HepG2 (cell line): ENCODE measurements at regions not wholly inside any gene's neighbourhood (a gene's known extent, or its start where the extent isn't known, plus 50 kb on each side); places are given as distances from the start of the nearest gene placed in this dataset.

Experiments
- GABPB1 ChIP-seq: IDR thresholded peaks from 2 replicates; pipeline ENCODE4 v1.6.1; 2016; ENCODE audit warnings: mild to moderate bottlenecking, missing genetic modification reagents, moderate library complexity, missing compliant biosample characterization
- JUNB ChIP-seq: sonication (generic); formaldehyde crosslinking; IDR thresholded peaks from 2 replicates; pipeline ENCODE4 v1.8.0; 2022; ENCODE audit warnings: missing genetic modification reagents, mild to moderate bottlenecking, borderline replicate concordance
- KLF6 ChIP-seq: IDR thresholded peaks from 2 replicates; pipeline ENCODE4 v1.8.0; 2016; ENCODE audit warnings: missing biosample characterization, missing genetic modification reagents
- MEF2D ChIP-seq: sonication (generic); formaldehyde crosslinking; IDR thresholded peaks from 2 replicates; pipeline ENCODE4 v1.5.1; 2020; ENCODE audit warnings: mild to moderate bottlenecking, missing genetic modification reagents
- NR2F6 ChIP-seq, 2 experiments: IDR thresholded peaks; 2 replicates each; pipeline ENCODE4 v1.6.1; 2016; ENCODE audit warnings: antibody characterized with exemption in 1 of 2, mild to moderate bottlenecking in 1 of 2
- SOX5 ChIP-seq: IDR thresholded peaks from 2 replicates; pipeline ENCODE4 v1.6.1; 2016; ENCODE audit warnings: borderline replicate concordance
- SPEN ChIP-seq: sonication (generic); formaldehyde crosslinking; IDR thresholded peaks from 2 replicates; pipeline ENCODE4 v1.5.1; 2020; ENCODE audit warnings: low read depth, mild to moderate bottlenecking, missing genetic modification reagents
- SRY ChIP-seq: sonication (generic); formaldehyde crosslinking; IDR thresholded peaks from 2 replicates; pipeline ENCODE4 v1.8.0; 2022; ENCODE audit warnings: mild to moderate bottlenecking, missing genetic modification reagents
- ZBTB7B ChIP-seq: sonication (generic); formaldehyde crosslinking; IDR thresholded peaks from 2 replicates; pipeline ENCODE4 v1.4.0; 2020; ENCODE audit warnings: missing genetic modification reagents
- ZEB1 ChIP-seq: IDR thresholded peaks from 2 replicates; pipeline ENCODE4 v1.6.1; 2012; ENCODE audit warnings: mild to moderate bottlenecking, low read depth, inconsistent platforms; ENCODE audit not compliant: insufficient replicate concordance
- ZMYM3 ChIP-seq: sonication (generic); formaldehyde crosslinking; IDR thresholded peaks from 2 replicates; pipeline ENCODE4 v1.5.1; 2020; ENCODE audit warnings: mild to moderate bottlenecking, missing genetic modification reagents
- ZNF3 ChIP-seq: IDR thresholded peaks from 2 replicates; pipeline ENCODE4 v1.7.0; 2017; ENCODE audit warnings: inconsistent platforms
- ZNF30 ChIP-seq: sonication (generic); formaldehyde crosslinking; IDR thresholded peaks from 2 replicates; pipeline ENCODE4 v1.5.0; 2020; ENCODE audit warnings: mild to moderate bottlenecking, missing genetic modification reagents
- ZNF335 ChIP-seq: sonication (generic); formaldehyde crosslinking; IDR thresholded peaks from 2 replicates; pipeline ENCODE4 v1.4.0; 2020; ENCODE audit warnings: missing genetic modification reagents
- TF ChIP-seq, protein P1 (sequence below): sonication (generic); formaldehyde crosslinking; IDR thresholded peaks from 2 replicates; pipeline ENCODE4 v1.5.1; 2020; ENCODE audit warnings: mild to moderate bottlenecking, missing genetic modification reagents, borderline replicate concordance
- TF ChIP-seq, protein P2 (sequence below): IDR thresholded peaks from 2 replicates; pipeline ENCODE4 v1.6.1; 2018; ENCODE audit warnings: missing genetic modification reagents
- TF ChIP-seq, protein P3 (sequence below): sonication (generic); formaldehyde crosslinking; conservative IDR thresholded peaks from 2 replicates; pipeline ENCODE4 v1.5.0; 2020; ENCODE audit warnings: missing genetic modification reagents
- TF ChIP-seq, protein P4 (sequence below): sonication (generic); formaldehyde crosslinking; IDR thresholded peaks from 2 replicates; pipeline ENCODE4 v1.4.0; 2020; ENCODE audit warnings: missing genetic modification reagents
- TF ChIP-seq, protein P5 (sequence below), 2 experiments: fragments of 450-650 bp in 1 of 2; sonication (generic) in 1 of 2; formaldehyde crosslinking; IDR thresholded peaks; 2 replicates each; pipeline versions ENCODE4 v1.5.0 to v1.8.0; 2020 to 2022; ENCODE audit warnings: mild to moderate bottlenecking in 1 of 2, missing genetic modification reagents in 1 of 2
- TF ChIP-seq, protein P6 (sequence below): IDR thresholded peaks from 2 replicates; pipeline ENCODE4 v1.6.1; 2016

DNA sequence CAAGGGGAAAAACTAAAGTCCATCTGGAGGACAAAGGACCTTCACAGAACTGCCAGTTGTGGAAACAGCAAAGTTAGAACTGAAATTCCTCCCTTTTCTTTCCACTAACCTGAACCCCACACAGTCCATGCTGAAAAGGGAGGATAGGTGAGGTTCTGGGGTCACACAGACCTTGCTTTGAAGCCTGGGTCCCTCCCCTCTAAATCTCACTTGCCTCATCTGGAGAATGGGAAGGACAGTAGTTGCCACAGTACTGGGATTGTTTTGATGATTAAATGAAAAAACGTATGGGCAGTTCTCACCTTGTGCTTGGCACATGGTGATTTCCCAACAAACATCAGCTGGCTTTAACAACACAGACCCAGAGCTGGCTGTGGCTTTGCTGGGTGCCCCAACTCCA is 166.4 kb upstream of the LRIG1 start (continued):
- TF ChIP-seq, protein P1, sequence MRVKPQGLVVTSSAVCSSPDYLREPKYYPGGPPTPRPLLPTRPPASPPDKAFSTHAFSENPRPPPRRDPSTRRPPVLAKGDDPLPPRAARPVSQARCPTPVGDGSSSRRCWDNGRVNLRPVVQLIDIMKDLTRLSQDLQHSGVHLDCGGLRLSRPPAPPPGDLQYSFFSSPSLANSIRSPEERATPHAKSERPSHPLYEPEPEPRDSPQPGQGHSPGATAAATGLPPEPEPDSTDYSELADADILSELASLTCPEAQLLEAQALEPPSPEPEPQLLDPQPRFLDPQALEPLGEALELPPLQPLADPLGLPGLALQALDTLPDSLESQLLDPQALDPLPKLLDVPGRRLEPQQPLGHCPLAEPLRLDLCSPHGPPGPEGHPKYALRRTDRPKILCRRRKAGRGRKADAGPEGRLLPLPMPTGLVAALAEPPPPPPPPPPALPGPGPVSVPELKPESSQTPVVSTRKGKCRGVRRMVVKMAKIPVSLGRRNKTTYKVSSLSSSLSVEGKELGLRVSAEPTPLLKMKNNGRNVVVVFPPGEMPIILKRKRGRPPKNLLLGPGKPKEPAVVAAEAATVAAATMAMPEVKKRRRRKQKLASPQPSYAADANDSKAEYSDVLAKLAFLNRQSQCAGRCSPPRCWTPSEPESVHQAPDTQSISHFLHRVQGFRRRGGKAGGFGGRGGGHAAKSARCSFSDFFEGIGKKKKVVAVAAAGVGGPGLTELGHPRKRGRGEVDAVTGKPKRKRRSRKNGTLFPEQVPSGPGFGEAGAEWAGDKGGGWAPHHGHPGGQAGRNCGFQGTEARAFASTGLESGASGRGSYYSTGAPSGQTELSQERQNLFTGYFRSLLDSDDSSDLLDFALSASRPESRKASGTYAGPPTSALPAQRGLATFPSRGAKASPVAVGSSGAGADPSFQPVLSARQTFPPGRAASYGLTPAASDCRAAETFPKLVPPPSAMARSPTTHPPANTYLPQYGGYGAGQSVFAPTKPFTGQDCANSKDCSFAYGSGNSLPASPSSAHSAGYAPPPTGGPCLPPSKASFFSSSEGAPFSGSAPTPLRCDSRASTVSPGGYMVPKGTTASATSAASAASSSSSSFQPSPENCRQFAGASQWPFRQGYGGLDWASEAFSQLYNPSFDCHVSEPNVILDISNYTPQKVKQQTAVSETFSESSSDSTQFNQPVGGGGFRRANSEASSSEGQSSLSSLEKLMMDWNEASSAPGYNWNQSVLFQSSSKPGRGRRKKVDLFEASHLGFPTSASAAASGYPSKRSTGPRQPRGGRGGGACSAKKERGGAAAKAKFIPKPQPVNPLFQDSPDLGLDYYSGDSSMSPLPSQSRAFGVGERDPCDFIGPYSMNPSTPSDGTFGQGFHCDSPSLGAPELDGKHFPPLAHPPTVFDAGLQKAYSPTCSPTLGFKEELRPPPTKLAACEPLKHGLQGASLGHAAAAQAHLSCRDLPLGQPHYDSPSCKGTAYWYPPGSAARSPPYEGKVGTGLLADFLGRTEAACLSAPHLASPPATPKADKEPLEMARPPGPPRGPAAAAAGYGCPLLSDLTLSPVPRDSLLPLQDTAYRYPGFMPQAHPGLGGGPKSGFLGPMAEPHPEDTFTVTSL (CRISPR knock-in tag) = no peak
- no peak for TF ChIP-seq MEF2D (CRISPR knock-in tag)
- TF ChIP-seq, protein P2, sequence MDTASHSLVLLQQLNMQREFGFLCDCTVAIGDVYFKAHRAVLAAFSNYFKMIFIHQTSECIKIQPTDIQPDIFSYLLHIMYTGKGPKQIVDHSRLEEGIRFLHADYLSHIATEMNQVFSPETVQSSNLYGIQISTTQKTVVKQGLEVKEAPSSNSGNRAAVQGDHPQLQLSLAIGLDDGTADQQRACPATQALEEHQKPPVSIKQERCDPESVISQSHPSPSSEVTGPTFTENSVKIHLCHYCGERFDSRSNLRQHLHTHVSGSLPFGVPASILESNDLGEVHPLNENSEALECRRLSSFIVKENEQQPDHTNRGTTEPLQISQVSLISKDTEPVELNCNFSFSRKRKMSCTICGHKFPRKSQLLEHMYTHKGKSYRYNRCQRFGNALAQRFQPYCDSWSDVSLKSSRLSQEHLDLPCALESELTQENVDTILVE = no peak
- no peak for TF ChIP-seq SPEN (CRISPR knock-in tag)
- TF ChIP-seq JUNB (CRISPR knock-in tag) = no peak
- TF ChIP-seq ZNF3 (CRISPR knock-in tag) = no peak
- TF ChIP-seq GABPB1 (CRISPR knock-in tag) = no peak
- TF ChIP-seq, protein P3, sequence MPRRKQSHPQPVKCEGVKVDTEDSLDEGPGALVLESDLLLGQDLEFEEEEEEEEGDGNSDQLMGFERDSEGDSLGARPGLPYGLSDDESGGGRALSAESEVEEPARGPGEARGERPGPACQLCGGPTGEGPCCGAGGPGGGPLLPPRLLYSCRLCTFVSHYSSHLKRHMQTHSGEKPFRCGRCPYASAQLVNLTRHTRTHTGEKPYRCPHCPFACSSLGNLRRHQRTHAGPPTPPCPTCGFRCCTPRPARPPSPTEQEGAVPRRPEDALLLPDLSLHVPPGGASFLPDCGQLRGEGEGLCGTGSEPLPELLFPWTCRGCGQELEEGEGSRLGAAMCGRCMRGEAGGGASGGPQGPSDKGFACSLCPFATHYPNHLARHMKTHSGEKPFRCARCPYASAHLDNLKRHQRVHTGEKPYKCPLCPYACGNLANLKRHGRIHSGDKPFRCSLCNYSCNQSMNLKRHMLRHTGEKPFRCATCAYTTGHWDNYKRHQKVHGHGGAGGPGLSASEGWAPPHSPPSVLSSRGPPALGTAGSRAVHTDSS (CRISPR knock-in tag) = no peak
- peak; percentile 24; the same call in 1 of the 2 replicates for TF ChIP-seq ZMYM3
- TF ChIP-seq, protein P4, sequence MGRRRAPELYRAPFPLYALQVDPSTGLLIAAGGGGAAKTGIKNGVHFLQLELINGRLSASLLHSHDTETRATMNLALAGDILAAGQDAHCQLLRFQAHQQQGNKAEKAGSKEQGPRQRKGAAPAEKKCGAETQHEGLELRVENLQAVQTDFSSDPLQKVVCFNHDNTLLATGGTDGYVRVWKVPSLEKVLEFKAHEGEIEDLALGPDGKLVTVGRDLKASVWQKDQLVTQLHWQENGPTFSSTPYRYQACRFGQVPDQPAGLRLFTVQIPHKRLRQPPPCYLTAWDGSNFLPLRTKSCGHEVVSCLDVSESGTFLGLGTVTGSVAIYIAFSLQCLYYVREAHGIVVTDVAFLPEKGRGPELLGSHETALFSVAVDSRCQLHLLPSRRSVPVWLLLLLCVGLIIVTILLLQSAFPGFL (CRISPR knock-in tag) = no peak
- TF ChIP-seq ZBTB7B = no peak
- TF ChIP-seq, protein P5, sequence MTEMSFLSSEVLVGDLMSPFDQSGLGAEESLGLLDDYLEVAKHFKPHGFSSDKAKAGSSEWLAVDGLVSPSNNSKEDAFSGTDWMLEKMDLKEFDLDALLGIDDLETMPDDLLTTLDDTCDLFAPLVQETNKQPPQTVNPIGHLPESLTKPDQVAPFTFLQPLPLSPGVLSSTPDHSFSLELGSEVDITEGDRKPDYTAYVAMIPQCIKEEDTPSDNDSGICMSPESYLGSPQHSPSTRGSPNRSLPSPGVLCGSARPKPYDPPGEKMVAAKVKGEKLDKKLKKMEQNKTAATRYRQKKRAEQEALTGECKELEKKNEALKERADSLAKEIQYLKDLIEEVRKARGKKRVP (CRISPR knock-in tag; IDR thresholded peaks at IDR 0.05) = no peak
- TF ChIP-seq SOX5 (CRISPR knock-in tag) = peak; percentile 9; the same call in 1 of the 2 replicates
- TF ChIP-seq ZEB1 = no peak
- TF ChIP-seq KLF6 (CRISPR knock-in tag) = no peak
- TF ChIP-seq ZNF30 (CRISPR knock-in tag) = no peak
- TF ChIP-seq NR2F6 (IDR thresholded peaks at IDR 0.05) = peak; percentile 16; the same call in 1 of the 2 replicates
- TF ChIP-seq NR2F6 (CRISPR knock-in tag; IDR thresholded peaks at IDR 0.05) = no peak
- no peak for TF ChIP-seq SRY
- TF ChIP-seq, protein P6, sequence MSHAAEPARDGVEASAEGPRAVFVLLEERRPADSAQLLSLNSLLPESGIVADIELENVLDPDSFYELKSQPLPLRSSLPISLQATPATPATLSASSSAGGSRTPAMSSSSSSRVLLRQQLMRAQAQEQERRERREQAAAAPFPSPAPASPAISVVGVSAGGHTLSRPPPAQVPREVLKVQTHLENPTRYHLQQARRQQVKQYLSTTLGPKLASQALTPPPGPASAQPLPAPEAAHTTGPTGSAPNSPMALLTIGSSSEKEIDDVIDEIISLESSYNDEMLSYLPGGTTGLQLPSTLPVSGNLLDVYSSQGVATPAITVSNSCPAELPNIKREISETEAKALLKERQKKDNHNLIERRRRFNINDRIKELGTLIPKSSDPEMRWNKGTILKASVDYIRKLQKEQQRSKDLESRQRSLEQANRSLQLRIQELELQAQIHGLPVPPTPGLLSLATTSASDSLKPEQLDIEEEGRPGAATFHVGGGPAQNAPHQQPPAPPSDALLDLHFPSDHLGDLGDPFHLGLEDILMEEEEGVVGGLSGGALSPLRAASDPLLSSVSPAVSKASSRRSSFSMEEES (CRISPR knock-in tag) = no peak
- TF ChIP-seq ZNF335 = no peak
- TF ChIP-seq, all 625 proteins: peak for 8
